ENCODE measurements at regions not wholly inside any gene's neighbourhood (a gene's known extent, or its start where the extent isn't known, plus 50 kb on each side); places are given as distances from the start of the nearest gene placed in this dataset.
"Not testable (repeated sequence)": the region's sequence is repeated elsewhere in the genome, so short reads cannot be mapped to it uniquely, and the experiment has no call there.

GRCh38 chr12:131286301-131286700 is 332.6 kb downstream of the ADGRD1 start:
- 72% methylated on average over 3 of the region's 24 CpGs for WGBS (ENCODE audit: insufficient coverage)
- H3K36me3 ChIP-seq (ENCODE audit: control insufficient read depth, insufficient read depth, low read length); H3K27me3 ChIP-seq (ENCODE audit: control insufficient read depth, insufficient read depth, low read length); DNase-seq (ENCODE audit: low read depth in 4 of 6, low spot score in 6 of 6); H3K4me1 ChIP-seq (ENCODE audit: control insufficient read depth, insufficient read depth, low read length); H3K9me3 ChIP-seq (ENCODE audit: control insufficient read depth, insufficient read depth, low read length); H3K27ac ChIP-seq (ENCODE audit: low read depth, low read length); H3K4me3 ChIP-seq (ENCODE audit: low read depth, low read length): not testable (repeated sequence)

GRCh38 chr12:131287015-131287937 is 333.6 kb downstream of the ADGRD1 start:
- Histone ChIP-seq H3K9me3 (ENCODE audit: control insufficient read depth, insufficient read depth, low read length) (no peaks in the 10 kb centered on the region), H3K27ac (ENCODE audit: low read depth, low read length) (no peak overlapping the region), H3K4me3 (ENCODE audit: low read depth, low read length) (no peak overlapping the region), H3K27me3 (ENCODE audit: control insufficient read depth, insufficient read depth, low read length) (no peaks in the 10 kb centered on the region), H3K36me3 (ENCODE audit: control insufficient read depth, insufficient read depth, low read length) (no peaks in the 10 kb centered on the region), H3K4me1 (ENCODE audit: control insufficient read depth, insufficient read depth, low read length) (peaks cover 4% of the 10 kb centered on the region)
- 94% methylated on average over 13 of the region's 25 CpGs for WGBS (ENCODE audit: insufficient coverage)
- DNase-seq (ENCODE audit: low read depth in 4 of 6, low spot score in 6 of 6) = no peak

- WGBS (ENCODE audit: insufficient coverage) = 87% methylated on average over 19 of the region's 27 CpGs
Measured at GRCh38 chr12:131287938-131288764, 334.4 kb downstream of the ADGRD1 start.

GRCh38 chr12:131288765-131289695 is 335.3 kb downstream of the ADGRD1 start:
- DNase-seq (ENCODE audit: low read depth in 4 of 6, low spot score in 6 of 6); H3K36me3 ChIP-seq (ENCODE audit: control insufficient read depth, insufficient read depth, low read length); H3K27ac ChIP-seq (ENCODE audit: low read depth, low read length); H3K9me3 ChIP-seq (ENCODE audit: control insufficient read depth, insufficient read depth, low read length); H3K4me3 ChIP-seq (ENCODE audit: low read depth, low read length); H3K27me3 ChIP-seq (ENCODE audit: control insufficient read depth, insufficient read depth, low read length); H3K4me1 ChIP-seq (ENCODE audit: control insufficient read depth, insufficient read depth, low read length): not testable (repeated sequence)
- WGBS (ENCODE audit: insufficient coverage) = 92% methylated on average over 11 of the region's 19 CpGs

More at GRCh38 chr12:131287938-131288764, 334.4 kb downstream of the ADGRD1 start:
- Histone ChIP-seq H3K27ac (ENCODE audit: low read depth, low read length) (no peak overlapping the region), H3K27me3 (ENCODE audit: control insufficient read depth, insufficient read depth, low read length) (no peaks in the 10 kb centered on the region), H3K4me3 (ENCODE audit: low read depth, low read length) (no peak overlapping the region), H3K4me1 (ENCODE audit: control insufficient read depth, insufficient read depth, low read length) (peaks cover 4% of the 10 kb centered on the region), H3K9me3 (ENCODE audit: control insufficient read depth, insufficient read depth, low read length) (no peaks in the 10 kb centered on the region), H3K36me3 (ENCODE audit: control insufficient read depth, insufficient read depth, low read length) (no peaks in the 10 kb centered on the region)
- no peak for DNase-seq (ENCODE audit: low read depth in 4 of 6, low spot score in 6 of 6)

- not testable (repeated sequence) for DNase-seq (ENCODE audit: low read depth in 4 of 6, low spot score in 6 of 6); H3K4me3 ChIP-seq (ENCODE audit: low read depth, low read length); H3K9me3 ChIP-seq (ENCODE audit: control insufficient read depth, insufficient read depth, low read length); H3K27me3 ChIP-seq (ENCODE audit: control insufficient read depth, insufficient read depth, low read length); H3K27ac ChIP-seq (ENCODE audit: low read depth, low read length); H3K36me3 ChIP-seq (ENCODE audit: control insufficient read depth, insufficient read depth, low read length); H3K4me1 ChIP-seq (ENCODE audit: control insufficient read depth, insufficient read depth, low read length)
- 100% methylated on average over 2 of the region's 8 CpGs for WGBS (ENCODE audit: insufficient coverage)
Measured at GRCh38 chr12:131289807-131290206, 336.1 kb downstream of the ADGRD1 start.

- H3K27me3 ChIP-seq (ENCODE audit: control insufficient read depth, insufficient read depth, low read length) = no peaks in the 10 kb centered on the region
- no peaks in the 10 kb centered on the region for H3K9me3 ChIP-seq (ENCODE audit: control insufficient read depth, insufficient read depth, low read length)
- H3K36me3 ChIP-seq (ENCODE audit: control insufficient read depth, insufficient read depth, low read length) = no peaks in the 10 kb centered on the region
- peaks cover 4% of the 10 kb centered on the region for H3K4me1 ChIP-seq (ENCODE audit: control insufficient read depth, insufficient read depth, low read length)
- H3K27ac ChIP-seq (ENCODE audit: low read depth, low read length) = no peak overlapping the region
- H3K4me3 ChIP-seq (ENCODE audit: low read depth, low read length) = no peak overlapping the region
- WGBS (ENCODE audit: insufficient coverage) = 78% methylated on average over 8 of the region's 10 CpGs
- DNase-seq (ENCODE audit: low read depth in 4 of 6, low spot score in 6 of 6) = no peak
Measured at GRCh38 chr12:131290255-131290959, 336.7 kb downstream of the ADGRD1 start.

GRCh38 chr12:131293071-131294015 is 339.6 kb downstream of the ADGRD1 start:
- WGBS (ENCODE audit: insufficient coverage) = 70% methylated on average over 16 of the region's 26 CpGs
- not testable (repeated sequence) for H3K4me1 ChIP-seq (ENCODE audit: control insufficient read depth, insufficient read depth, low read length); H3K9me3 ChIP-seq (ENCODE audit: control insufficient read depth, insufficient read depth, low read length); H3K27me3 ChIP-seq (ENCODE audit: control insufficient read depth, insufficient read depth, low read length); DNase-seq (ENCODE audit: low read depth in 4 of 6, low spot score in 6 of 6); H3K27ac ChIP-seq (ENCODE audit: low read depth, low read length); H3K4me3 ChIP-seq (ENCODE audit: low read depth, low read length); H3K36me3 ChIP-seq (ENCODE audit: control insufficient read depth, insufficient read depth, low read length)

GRCh38 chr12:131294716-131295115 is 341.0 kb downstream of the ADGRD1 start:
- not testable (repeated sequence) for H3K9me3 ChIP-seq (ENCODE audit: control insufficient read depth, insufficient read depth, low read length); H3K36me3 ChIP-seq (ENCODE audit: control insufficient read depth, insufficient read depth, low read length); H3K4me3 ChIP-seq (ENCODE audit: low read depth, low read length); H3K4me1 ChIP-seq (ENCODE audit: control insufficient read depth, insufficient read depth, low read length); DNase-seq (ENCODE audit: low read depth in 4 of 6, low spot score in 6 of 6); H3K27ac ChIP-seq (ENCODE audit: low read depth, low read length); H3K27me3 ChIP-seq (ENCODE audit: control insufficient read depth, insufficient read depth, low read length)
- WGBS (ENCODE audit: insufficient coverage) = 93% methylated on average over 6 of the region's 12 CpGs
